Astrocyte (in vitro differentiated cells and primary cell): ENCODE measurements at regions not wholly inside any gene's neighbourhood (a gene's known extent, or its start where the extent isn't known, plus 50 kb on each side); places are given as distances from the start of the nearest gene placed in this dataset.

ENCODE experiments used
- DNase-seq: peaks from one replicate; pipeline ENCODE4 v3.0.0-alpha.2; 2010; ENCODE audit warnings: low read depth
- FAIRE-seq: peaks from 2 replicates; lab custom pipeline; 2011; peaks lifted over from hg19 to GRCh38; lab: Jason Lieb, UNC
- H2AFZ ChIP-seq: 2 replicates; pipeline ENCODE4 v1.6.0; 2012; ENCODE audit warnings: low read depth, low read length, inconsistent platforms
- H3K27ac ChIP-seq: 2 replicates; pipeline ENCODE4 v1.5.1; 2011; ENCODE audit warnings: low read depth, low read length, inconsistent platforms
- H3K27me3 ChIP-seq: 2 replicates; pipeline ENCODE4 v1.6.0; 2011; ENCODE audit warnings: low read length, inconsistent platforms; ENCODE audit not compliant: insufficient read depth
- H3K36me3 ChIP-seq: 2 replicates; pipeline ENCODE4 v1.5.1; 2011; ENCODE audit warnings: low read length, inconsistent platforms; ENCODE audit not compliant: insufficient read depth
- H3K4me1 ChIP-seq: 2 replicates; pipeline ENCODE4 v1.5.1; 2011; ENCODE audit warnings: low read length, inconsistent platforms; ENCODE audit not compliant: insufficient read depth
- H3K4me2 ChIP-seq: 2 replicates; pipeline ENCODE4 v1.6.0; 2012; ENCODE audit warnings: low read length, inconsistent platforms
- H3K4me3 ChIP-seq: 2 replicates; pipeline ENCODE4 v1.5.1; 2011; ENCODE audit warnings: low read depth, mild to moderate bottlenecking, low read length, inconsistent platforms; ENCODE audit not compliant: insufficient read depth
- H3K79me2 ChIP-seq: 2 replicates; pipeline ENCODE4 v1.6.0; 2012; ENCODE audit warnings: mild to moderate bottlenecking, low read length, inconsistent platforms; ENCODE audit not compliant: insufficient read depth
- H3K9ac ChIP-seq: 2 replicates; pipeline ENCODE4 v1.6.0; 2012; ENCODE audit warnings: mild to moderate bottlenecking, low read length, inconsistent platforms
- H3K9me3 ChIP-seq: 2 replicates; pipeline ENCODE4 v1.5.1; 2012; ENCODE audit warnings: low read depth, mild to moderate bottlenecking, low read length, inconsistent platforms; ENCODE audit not compliant: insufficient read depth
- H4K20me1 ChIP-seq: 2 replicates; pipeline ENCODE4 v1.6.0; 2012; ENCODE audit warnings: low read length, inconsistent platforms; ENCODE audit not compliant: insufficient read depth
- H3K27ac Mint-ChIP-seq: one replicate; pipeline ENCODE4 v1.8.0; 2021; ENCODE audit warnings: mild to moderate bottlenecking, mixed read lengths; ENCODE audit not compliant: unreplicated experiment
- H3K27me3 Mint-ChIP-seq: one replicate; pipeline ENCODE4 v1.8.0; 2021; ENCODE audit warnings: low read depth, mixed read lengths; ENCODE audit not compliant: unreplicated experiment
- H3K36me3 Mint-ChIP-seq: one replicate; pipeline ENCODE4 v1.8.0; 2021; ENCODE audit warnings: low read depth, mixed read lengths; ENCODE audit not compliant: unreplicated experiment
- H3K4me1 Mint-ChIP-seq: one replicate; pipeline ENCODE4 v1.8.0; 2021; ENCODE audit warnings: low read depth, mixed read lengths; ENCODE audit not compliant: unreplicated experiment
- H3K4me3 Mint-ChIP-seq: one replicate; pipeline ENCODE4 v1.8.0; 2021; ENCODE audit warnings: mild to moderate bottlenecking, moderate library complexity, mixed read lengths; ENCODE audit not compliant: unreplicated experiment
- H3K9me3 Mint-ChIP-seq: one replicate; pipeline ENCODE4 v1.8.0; 2021; ENCODE audit warnings: mild to moderate bottlenecking, mixed read lengths; ENCODE audit not compliant: unreplicated experiment
- EZH2 ChIP-seq: IDR thresholded peaks from 2 replicates; pipeline ENCODE4 v1.6.1; 2012; ENCODE audit warnings: mild to moderate bottlenecking, low read length, inconsistent platforms; ENCODE audit not compliant: insufficient read depth
- TF ChIP-seq, protein P1 (sequence below): IDR thresholded peaks from 2 replicates; pipeline ENCODE4 v1.5.1; 2011; ENCODE audit warnings: low read depth, mild to moderate bottlenecking, inconsistent platforms, low read length, moderate library complexity; ENCODE audit not compliant: insufficient read depth

DNA sequence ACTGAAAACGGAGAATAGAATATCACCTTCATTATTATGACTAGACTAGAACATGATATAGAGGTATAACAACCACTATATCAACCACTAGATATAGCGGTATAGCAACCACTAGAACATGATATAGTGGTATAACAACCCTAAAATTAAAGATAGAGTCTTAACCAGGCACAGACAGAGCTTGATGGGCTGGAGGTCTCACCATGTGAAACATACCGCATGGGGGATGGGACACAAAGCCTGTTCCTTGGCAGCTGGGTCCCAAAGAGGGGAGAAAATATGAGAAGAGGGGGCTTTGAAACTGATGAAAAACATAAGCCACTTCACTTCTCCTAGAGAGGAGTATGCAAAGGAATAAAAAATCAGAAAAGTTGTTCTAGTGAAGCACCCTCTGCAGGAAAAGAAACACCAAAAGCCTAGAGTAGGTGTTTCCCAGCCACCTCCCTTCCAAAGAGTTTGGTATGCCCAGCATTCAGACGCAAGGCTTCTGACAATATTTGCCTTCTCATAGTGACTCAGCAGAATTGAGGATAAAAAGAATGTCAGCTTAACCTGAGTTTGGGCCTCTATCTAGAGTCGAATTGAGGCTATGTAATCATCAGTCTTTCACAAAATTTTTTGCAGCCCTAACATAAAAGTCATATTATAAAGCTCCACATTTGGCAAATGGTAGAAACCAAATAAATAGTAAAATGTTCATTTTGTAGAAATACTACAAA is 316.4 kb downstream of the NOVA1 start:
- Histone ChIP-seq H2AFZ (peak overlapping the region; percentile 50), H3K4me1 (no peaks in the 10 kb centered on the region), H3K4me2 (peak overlapping the region; percentile 12), H4K20me1 (no peaks in the 10 kb centered on the region), H3K27ac (peak overlapping the region; percentile 13), H3K9me3 (no peaks in the 10 kb centered on the region), H3K36me3 (no peaks in the 10 kb centered on the region), H3K27me3 (no peaks in the 10 kb centered on the region), H3K9ac (no peak overlapping the region), H3K4me3 (no peak overlapping the region), H3K79me2 (no peaks in the 10 kb centered on the region)
- no peaks in the 10 kb centered on the region for H3K27me3 Mint-ChIP-seq
- H3K36me3 Mint-ChIP-seq: no peaks in the 10 kb centered on the region
- H3K4me1 Mint-ChIP-seq: peaks cover 18% of the 10 kb centered on the region
- peak; percentile 80 for FAIRE-seq
- no peak for TF ChIP-seq EZH2
- TF ChIP-seq, protein P1, sequence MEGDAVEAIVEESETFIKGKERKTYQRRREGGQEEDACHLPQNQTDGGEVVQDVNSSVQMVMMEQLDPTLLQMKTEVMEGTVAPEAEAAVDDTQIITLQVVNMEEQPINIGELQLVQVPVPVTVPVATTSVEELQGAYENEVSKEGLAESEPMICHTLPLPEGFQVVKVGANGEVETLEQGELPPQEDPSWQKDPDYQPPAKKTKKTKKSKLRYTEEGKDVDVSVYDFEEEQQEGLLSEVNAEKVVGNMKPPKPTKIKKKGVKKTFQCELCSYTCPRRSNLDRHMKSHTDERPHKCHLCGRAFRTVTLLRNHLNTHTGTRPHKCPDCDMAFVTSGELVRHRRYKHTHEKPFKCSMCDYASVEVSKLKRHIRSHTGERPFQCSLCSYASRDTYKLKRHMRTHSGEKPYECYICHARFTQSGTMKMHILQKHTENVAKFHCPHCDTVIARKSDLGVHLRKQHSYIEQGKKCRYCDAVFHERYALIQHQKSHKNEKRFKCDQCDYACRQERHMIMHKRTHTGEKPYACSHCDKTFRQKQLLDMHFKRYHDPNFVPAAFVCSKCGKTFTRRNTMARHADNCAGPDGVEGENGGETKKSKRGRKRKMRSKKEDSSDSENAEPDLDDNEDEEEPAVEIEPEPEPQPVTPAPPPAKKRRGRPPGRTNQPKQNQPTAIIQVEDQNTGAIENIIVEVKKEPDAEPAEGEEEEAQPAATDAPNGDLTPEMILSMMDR: no peak
- H3K4me3 Mint-ChIP-seq: no peak overlapping the region
- peak; percentile 79 for DNase-seq
- peak overlapping the region; percentile 67 for H3K27ac Mint-ChIP-seq
- H3K9me3 Mint-ChIP-seq: no peaks in the 10 kb centered on the region

DNA sequence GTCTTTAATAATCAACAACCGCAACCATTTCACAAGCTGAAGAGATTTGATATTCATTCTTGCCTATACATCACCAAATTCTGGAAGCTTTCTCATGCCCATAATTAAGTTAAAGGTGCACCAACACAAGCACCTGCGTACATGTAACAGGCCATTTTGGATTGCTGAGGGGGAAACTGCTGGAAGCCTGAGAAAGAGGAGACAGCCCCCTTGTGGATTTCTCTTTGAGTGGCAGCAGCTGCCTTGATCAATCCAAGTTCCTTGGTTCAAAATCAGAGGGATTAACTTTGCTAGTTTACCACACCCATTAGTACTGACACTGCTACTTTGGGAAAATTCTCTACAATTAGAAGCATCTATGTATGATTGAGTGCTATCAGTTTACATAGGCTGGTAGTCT is 321.1 kb downstream of the NOVA1 start:
- TF ChIP-seq EZH2: no peak
- TF ChIP-seq, protein P1: peak; percentile 17
- H3K9ac ChIP-seq: no peak overlapping the region
- DNase-seq: no peak

DNA sequence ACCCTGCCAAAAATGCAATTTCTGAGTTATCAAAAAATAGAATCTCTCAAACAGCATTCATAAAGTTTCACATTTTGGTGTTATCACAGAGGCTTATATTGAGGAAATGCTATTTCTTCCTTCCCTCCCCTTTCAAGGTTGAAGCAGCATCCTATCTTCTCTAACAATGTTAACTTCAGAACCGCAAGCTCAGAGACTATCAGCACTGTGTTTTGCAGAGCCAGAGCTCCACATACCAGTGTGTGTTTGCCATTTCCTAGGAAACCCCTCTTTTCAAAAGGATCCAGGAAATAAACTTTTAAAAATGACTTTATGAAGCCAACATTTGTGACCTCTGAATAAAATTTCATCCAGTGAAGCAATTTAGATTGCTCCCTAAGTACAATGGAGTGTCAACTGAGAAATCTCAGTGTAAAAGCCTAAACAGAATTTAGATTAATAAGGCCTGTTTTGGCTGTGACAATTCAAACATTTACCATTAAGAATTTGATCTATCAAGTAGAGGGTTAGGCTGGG is 332.6 kb downstream of the NOVA1 start:
- H3K79me2 ChIP-seq: no peaks in the 10 kb centered on the region
- no peak overlapping the region for H2AFZ ChIP-seq
- H3K36me3 ChIP-seq: no peaks in the 10 kb centered on the region
- no peak overlapping the region for H3K4me2 ChIP-seq
- no peaks in the 10 kb centered on the region for H4K20me1 ChIP-seq
- no peaks in the 10 kb centered on the region for H3K9me3 ChIP-seq
- TF ChIP-seq, protein P1: no peak
- no peak for TF ChIP-seq EZH2
- no peak overlapping the region for H3K27ac ChIP-seq
- H3K36me3 Mint-ChIP-seq: no peaks in the 10 kb centered on the region
- peaks cover 6% of the 10 kb centered on the region for H3K4me1 Mint-ChIP-seq
- H3K9me3 Mint-ChIP-seq: peaks cover 6% of the 10 kb centered on the region
- H3K27me3 Mint-ChIP-seq: peaks cover 3% of the 10 kb centered on the region
- DNase-seq: no peak
- no peak overlapping the region for H3K4me3 ChIP-seq
- H3K27me3 ChIP-seq: no peaks in the 10 kb centered on the region
- H3K4me1 ChIP-seq: no peaks in the 10 kb centered on the region
- no peak overlapping the region for H3K9ac ChIP-seq
- H3K27ac Mint-ChIP-seq: no peak overlapping the region
- no peak overlapping the region for H3K4me3 Mint-ChIP-seq
- no peak for FAIRE-seq

More for the DNA sequence above, 321.1 kb downstream of the NOVA1 start:
- peaks cover 8% of the 10 kb centered on the region for H3K4me1 Mint-ChIP-seq
- Histone ChIP-seq H3K4me3 (no peak overlapping the region), H3K4me2 (no peak overlapping the region), H3K79me2 (no peaks in the 10 kb centered on the region), H3K27me3 (no peaks in the 10 kb centered on the region), H3K9me3 (no peaks in the 10 kb centered on the region), H3K36me3 (no peaks in the 10 kb centered on the region), H3K4me1 (no peaks in the 10 kb centered on the region), H2AFZ (no peak overlapping the region), H3K27ac (no peak overlapping the region), H4K20me1 (no peaks in the 10 kb centered on the region)
- no peak overlapping the region for H3K4me3 Mint-ChIP-seq
- H3K36me3 Mint-ChIP-seq: no peaks in the 10 kb centered on the region
- peaks cover 5% of the 10 kb centered on the region for H3K9me3 Mint-ChIP-seq
- no peaks in the 10 kb centered on the region for H3K27me3 Mint-ChIP-seq
- no peak for FAIRE-seq
- H3K27ac Mint-ChIP-seq: no peak overlapping the region
